GM12865 (cell line): ENCODE measurements at regions not wholly inside any gene's neighbourhood (a gene's known extent, or its start where the extent isn't known, plus 50 kb on each side); places are given as distances from the start of the nearest gene placed in this dataset.
"Not testable (repeated sequence)": the region's sequence is repeated elsewhere in the genome, so short reads cannot be mapped to it uniquely, and the experiment has no call there.

Source experiments
- DNase-seq: peaks from one replicate; pipeline ENCODE4 v3.0.0; 2010; ENCODE audit warnings: low read depth
- H3K4me3 ChIP-seq: 2 replicates; pipeline ENCODE4 v1.5.1; 2011; ENCODE audit warnings: mild to moderate bottlenecking, low read depth, low read length, control low read depth
- TF ChIP-seq, protein P1 (sequence below): IDR thresholded peaks from 2 replicates; pipeline ENCODE4 v1.5.1; 2011; ENCODE audit warnings: low read length, control low read depth, low read depth, inconsistent platforms; ENCODE audit not compliant: insufficient read depth; ENCODE audit errors: missing control alignments

DNA sequence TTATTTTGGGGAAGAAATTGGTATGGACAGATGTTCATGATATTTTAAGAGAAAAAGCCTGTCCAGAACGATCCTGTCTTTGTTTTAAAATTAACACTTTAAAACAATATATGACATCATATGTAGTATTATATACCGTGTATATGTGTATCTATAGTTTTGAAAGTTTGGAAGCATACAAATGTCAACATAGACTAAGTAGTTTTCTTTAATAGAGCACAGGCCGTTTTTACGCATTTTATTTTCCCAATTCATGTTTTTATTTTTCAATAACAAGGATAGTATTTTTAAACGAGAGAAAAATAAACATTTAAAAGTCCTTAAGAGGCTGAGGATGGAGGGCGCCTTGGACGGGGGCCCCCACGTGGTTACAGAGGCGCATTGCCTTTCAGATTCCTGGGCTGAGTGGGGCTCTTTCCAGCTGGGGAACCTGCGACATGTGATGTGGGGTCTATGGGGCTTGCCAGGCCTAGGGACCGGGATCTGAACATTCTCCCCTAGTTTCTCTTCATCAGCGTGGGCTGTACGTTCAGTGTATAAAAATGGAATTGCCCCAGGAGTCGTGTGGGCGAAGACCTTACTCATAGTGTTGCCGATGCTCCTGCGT lies 127.8 kb upstream of the ZNF746 start:
- peak overlapping the region; percentile 83 for H3K4me3 ChIP-seq
- TF ChIP-seq, protein P1, sequence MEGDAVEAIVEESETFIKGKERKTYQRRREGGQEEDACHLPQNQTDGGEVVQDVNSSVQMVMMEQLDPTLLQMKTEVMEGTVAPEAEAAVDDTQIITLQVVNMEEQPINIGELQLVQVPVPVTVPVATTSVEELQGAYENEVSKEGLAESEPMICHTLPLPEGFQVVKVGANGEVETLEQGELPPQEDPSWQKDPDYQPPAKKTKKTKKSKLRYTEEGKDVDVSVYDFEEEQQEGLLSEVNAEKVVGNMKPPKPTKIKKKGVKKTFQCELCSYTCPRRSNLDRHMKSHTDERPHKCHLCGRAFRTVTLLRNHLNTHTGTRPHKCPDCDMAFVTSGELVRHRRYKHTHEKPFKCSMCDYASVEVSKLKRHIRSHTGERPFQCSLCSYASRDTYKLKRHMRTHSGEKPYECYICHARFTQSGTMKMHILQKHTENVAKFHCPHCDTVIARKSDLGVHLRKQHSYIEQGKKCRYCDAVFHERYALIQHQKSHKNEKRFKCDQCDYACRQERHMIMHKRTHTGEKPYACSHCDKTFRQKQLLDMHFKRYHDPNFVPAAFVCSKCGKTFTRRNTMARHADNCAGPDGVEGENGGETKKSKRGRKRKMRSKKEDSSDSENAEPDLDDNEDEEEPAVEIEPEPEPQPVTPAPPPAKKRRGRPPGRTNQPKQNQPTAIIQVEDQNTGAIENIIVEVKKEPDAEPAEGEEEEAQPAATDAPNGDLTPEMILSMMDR: peak; percentile 77
- DNase-seq: peak; percentile 70

DNA sequence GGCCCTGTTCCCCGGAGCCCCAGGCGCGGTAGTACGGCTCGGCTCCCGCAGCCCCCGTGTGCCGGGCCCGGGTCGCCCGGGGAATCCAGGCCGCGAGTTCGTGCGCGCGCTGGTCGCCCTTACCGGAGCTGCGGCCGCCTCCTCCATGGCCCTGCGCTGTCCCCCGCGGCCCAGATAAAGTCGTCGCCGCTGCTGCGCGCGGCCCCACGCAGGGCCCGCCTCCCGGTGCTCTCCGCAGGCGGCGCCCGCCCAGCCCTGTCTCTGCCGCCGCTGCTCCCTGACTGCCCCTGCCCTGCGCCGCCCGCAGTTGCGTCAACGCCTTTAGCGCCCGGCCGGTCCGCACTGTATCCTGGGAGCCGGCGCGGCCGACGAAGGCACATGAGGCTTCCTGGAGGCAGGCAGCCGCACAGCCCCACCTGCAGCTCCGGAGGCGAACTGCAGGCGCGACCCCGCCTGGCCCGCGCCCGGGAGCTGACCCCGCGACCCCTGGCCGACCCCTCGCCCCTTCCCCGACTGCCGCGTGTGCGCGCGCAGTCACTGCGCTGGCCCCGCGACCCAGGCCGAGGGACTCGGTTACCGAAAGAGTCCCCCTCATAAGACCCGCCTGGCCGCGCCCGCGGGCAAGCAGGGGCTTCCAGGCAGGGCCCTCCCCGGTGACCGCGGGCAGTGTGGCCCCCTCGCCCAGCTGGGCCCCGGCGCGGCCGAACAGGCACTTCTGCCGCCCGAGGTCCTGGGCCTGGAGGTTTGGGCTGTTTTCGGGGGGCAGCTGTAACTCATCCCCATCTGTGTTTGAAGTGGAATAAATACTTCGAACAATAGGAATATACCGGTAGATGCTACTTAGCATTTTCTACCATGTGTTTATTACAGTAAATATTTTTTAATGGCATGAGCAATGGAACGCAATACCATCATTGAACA lies 127.1 kb upstream of the ZNF746 start:
- DNase-seq: peak; percentile 96
- H3K4me3 ChIP-seq: peak overlapping the region; percentile 83
- TF ChIP-seq, protein P1: peak; percentile 90

DNA sequence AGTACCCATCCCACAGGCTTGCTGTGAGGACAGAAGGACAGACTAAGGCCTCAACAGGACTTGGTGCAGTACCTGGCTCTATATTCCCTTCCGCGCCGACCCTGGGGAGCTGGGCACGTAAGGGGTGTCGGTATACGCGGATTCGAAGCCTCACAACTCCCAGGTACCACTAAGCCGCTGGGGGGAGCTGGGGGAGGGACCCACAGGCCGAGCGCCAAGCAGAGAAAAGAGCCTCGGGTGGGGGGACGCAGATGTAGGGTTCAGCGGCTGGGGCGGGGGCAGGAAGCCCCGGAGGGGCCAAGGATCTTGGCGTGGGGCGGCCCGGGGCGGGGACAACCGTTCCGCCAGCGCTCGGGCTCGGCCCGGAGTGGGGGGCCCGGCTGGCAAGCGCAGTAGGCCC lies 126.4 kb upstream of the ZNF746 start:
- TF ChIP-seq, protein P1: peak; percentile 4
- peak; percentile 56 for DNase-seq
- H3K4me3 ChIP-seq: peak overlapping the region; percentile 83

DNA sequence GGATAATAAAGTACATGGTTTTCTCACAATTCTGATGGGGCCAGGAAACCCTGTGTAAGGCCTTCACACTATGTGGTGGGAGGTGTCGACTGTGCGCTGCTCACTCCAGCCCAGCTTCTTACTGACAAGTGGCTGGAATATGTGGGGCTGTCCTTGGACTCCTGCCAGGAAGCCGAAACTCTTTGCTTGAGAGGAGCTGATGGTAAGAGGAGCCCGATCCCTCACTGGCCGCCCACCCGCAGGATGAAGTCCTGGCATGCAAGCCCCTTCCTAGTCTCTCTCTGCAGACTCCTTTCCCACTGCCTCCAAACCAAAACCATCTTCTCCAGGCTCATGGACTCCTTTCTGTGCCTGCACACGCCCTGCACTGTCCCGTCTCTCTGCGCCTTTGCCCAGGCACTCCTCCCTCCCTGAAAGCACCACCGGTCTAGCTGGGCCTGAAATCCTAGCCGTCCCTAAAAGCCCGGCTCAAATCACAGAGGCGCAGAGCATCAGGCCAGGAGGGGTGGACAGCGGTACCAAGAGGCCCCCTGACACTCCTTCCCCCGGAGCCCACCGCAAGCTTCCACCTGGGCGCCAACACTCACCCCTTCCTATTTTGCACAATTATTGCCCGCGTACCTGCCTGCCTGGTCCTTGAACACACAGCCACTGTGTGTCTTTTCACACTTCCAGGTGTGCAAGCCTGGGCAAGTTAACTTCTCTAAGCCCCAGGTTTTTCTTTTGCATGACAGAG lies 125.8 kb upstream of the ZNF746 start:
- not testable (repeated sequence) for DNase-seq
- H3K4me3 ChIP-seq: peak overlapping the region; percentile 83

DNA sequence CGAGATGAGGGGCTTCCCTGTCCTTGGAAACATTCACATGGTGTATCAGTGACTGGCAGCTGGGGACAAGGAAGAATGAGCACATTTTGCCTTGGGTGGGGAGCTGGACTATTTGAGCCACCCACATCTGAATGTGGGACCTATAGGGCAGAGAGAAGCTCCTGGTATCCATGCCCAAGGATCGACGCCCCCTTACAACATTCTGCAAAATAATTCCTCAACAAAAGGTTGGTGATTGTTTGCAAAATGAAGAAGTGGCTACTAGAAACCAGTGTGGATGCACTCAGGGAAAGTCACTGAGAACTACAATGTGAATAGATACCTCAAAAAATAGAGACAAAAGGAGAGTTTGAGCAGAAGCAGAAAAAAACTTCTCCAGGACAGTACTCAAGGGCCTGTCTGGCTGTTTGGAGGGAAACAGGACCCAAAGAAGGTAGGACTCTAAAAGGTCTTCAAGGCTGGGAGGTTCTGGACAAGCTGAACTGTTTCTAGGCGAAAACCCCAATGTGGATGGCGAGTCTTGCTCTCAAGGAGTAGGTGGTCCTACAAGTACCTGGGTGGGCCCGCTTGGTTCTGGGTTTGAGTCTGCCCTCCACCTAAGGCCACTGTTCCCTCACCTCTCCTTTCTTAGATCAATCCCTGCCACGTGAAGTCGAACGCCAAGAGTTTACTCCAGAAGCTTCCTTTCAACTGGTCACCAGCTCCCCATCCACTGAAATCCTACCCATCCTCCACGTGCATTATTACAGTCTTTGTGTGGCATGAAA lies 125.0 kb upstream of the ZNF746 start:
- TF ChIP-seq, protein P1: no peak
- no peak for DNase-seq
- H3K4me3 ChIP-seq: peak overlapping the region; percentile 83

DNA sequence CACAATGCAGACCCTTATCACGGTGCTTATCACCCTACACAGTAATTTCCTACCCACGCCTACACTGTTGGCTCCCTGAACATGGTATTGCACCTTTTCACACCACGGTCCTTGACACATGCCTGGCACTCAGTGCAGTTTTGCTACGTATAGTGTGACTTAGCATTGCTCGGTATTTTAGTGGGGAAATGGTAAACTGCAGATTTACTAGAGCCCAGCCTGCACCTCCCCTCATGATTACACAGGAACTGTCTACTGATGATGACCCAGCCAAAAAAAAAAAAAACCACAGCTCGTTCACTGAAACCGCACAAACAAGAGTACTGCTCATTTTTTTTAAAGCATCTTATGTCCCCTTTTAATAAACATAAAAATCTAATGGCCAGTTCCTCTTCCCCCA lies 124.2 kb upstream of the ZNF746 start:
- no peak overlapping the region for H3K4me3 ChIP-seq
- TF ChIP-seq, protein P1: no peak
- DNase-seq: peak; percentile 47
